Thyroid gland (tissue), 4 donors: ENCODE measurements at regions not wholly inside any gene's neighbourhood (a gene's known extent, or its start where the extent isn't known, plus 50 kb on each side); places are given as distances from the start of the nearest gene placed in this dataset.

Experiments
- CTCF ChIP-seq, 6 experiments: fragments of 200-600 bp in 3 of 6; fragments of 450-650 bp in 3 of 6; sonication (generic) in 3 of 6; IDR thresholded peaks; one replicate each; pipeline ENCODE4 v1.5.1; 2016 to 2019; ENCODE audit warnings: antibody characterized with exemption in 6 of 6, mild to moderate bottlenecking in 2 of 6, inconsistent platforms in 1 of 6, moderate library complexity in 1 of 6
- POLR2A ChIP-seq, 2 donors: fragments of 450-650 bp; IDR thresholded peaks; one replicate each; pipeline ENCODE4 v1.6.1; 2017; ENCODE audit warnings: antibody characterized with exemption in 2 of 2, mild to moderate bottlenecking in 2 of 2, moderate library complexity in 1 of 2

GRCh38 chr12:104888481-104888880 lies 69.6 kb downstream of the SLC41A2 start:
- TF ChIP-seq POLR2A (IDR thresholded peaks at IDR 0.05) (no peak), CTCF (IDR thresholded peaks at IDR 0.05) (no peak)
